ENCODE measurements at regions not wholly inside any gene's neighbourhood (a gene's known extent, or its start where the extent isn't known, plus 50 kb on each side); places are given as distances from the start of the nearest gene placed in this dataset.
"Not testable (repeated sequence)": the region's sequence is repeated elsewhere in the genome, so short reads cannot be mapped to it uniquely, and the experiment has no call there.

DNA sequence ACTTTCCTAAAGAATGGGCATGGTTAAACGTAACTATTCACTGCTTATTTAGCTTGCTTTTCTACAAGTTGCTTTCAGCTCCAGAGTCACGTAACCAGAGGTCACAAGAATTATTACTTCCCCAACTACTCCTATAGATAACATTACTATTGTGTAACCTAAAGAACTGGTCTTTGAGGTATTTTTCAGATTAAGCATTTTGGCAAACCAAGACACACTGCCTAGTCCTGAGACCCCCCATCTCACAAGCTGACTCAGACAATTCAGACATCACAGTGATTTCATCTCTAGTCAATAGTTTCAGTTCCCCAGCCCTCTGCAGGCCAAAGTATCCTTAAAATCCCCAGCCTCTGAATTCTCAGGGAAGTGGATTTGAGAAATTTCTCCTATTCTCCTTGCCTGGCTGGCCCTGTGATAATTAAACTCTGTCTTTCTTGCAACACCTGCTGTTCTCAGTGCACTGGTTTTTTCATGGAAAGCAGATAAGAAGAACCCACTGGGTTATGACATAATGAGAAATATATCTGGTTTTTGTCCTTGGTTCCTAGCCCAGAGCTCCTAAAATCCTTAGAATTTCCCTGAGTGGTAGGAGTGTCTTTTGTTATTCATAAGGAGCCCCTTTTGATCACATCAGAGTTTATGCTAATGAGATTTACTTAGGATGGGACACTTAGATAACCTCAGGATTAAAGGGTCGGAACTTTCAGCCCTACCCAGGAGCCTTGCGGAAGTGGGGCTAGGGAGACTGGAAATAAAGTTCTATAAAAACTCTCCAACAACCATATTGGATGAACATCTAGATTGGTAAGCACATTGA lies 1310.8 kb upstream of the CHAC2 start:
- no peak for DNase-seq (ENCODE audit: low read depth)

DNA sequence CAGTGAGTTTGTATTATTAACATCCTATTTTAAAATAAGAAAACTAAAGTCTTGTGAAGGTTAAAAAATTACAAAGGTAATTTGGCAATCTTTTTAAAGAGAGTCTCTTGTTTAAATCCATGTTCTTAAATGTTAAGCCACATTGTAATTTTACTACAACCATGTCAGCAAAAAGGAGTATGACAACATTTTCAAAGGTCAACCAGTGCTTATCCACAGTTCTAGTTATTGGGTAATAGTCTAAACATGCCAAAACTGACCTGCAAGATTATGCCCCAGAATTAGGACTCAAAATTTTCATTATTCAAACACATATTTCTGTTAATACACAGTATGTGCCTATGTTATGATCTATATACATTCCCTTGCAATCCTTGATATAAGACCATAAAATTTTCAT lies 1312.6 kb upstream of the CHAC2 start:
- DNase-seq (ENCODE audit: low read depth): no peak

DNA sequence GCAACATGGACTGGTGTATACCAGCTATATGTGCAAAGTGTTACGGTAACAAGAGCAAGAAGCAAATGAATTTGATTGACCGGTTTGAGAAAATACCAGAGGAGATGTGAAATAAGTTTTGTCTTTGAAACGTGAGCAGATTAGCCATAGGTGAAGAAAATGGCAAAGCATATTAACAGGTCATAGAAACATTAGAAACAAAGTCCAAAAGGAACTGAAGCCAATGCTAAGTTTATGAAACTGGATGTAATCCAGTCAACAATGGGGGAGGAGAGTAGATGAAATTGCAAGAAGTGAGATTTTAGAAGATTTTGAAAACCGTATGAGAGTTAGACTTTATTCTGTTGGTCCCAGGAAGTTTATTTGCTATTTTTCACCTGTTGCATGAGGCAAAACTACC lies 1315.4 kb upstream of the CHAC2 start:
- DNase-seq (ENCODE audit: low read depth): no peak

DNA sequence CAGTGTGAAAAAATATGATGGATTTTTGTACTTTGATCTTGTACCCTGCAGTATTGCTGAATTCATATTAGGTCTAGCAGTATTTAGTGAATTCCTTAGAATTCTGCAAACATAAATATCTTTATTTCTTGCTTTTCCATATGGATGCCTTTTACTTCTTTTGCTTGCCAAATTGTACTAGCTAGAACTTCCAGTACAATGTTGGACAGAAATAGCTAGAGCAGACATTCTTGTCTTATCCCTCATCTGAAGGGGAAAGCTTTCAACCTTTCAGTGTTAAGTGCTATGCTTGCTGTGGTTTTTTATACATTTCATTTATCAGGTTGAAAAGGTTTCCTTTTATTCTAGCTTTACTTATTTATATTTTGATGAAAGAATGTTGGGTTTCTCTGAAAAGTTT lies 1321.9 kb upstream of the CHAC2 start:
- no peak for DNase-seq (ENCODE audit: low read depth)

DNA sequence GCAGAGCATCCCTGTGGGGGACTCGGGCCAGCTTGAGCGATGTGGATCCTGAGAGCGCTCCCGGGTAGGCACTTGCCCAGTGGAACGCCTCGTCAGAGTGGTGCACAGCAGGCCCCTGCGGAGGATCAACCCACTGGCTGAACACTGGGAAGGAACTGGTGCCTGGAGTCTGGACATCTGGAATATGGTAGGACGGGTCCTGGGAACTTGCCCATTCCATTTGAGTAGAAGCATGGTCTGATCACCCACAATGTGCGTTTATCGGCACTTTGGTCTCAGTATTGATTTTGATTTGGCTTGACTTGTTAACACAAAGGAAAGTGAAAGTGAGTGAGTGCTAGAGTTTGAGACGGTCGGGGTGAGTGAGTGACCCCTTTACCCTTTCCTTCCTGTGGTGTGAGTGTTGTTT lies 1336.2 kb upstream of the CHAC2 start:
- DNase-seq (ENCODE audit: low read depth): no peak

DNA sequence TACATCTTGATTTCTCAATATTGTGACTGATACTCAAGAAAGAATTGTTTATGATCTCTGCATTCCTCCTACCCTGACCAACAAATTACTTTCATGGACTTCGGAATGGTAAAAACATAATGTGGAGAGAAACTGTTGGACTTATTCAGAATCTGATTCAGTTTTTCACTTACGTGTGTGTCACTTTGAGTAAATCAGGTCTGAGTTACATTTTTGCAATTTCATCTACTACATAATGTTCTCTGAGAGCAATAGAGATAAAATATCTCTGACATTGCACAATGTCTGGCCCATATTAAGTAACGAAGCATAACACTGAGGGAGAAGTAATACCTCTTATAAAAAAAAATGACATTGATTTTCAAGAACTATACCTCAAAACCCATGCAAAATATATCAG lies 1337.9 kb upstream of the CHAC2 start:
- no peak for DNase-seq (ENCODE audit: low read depth)

DNA sequence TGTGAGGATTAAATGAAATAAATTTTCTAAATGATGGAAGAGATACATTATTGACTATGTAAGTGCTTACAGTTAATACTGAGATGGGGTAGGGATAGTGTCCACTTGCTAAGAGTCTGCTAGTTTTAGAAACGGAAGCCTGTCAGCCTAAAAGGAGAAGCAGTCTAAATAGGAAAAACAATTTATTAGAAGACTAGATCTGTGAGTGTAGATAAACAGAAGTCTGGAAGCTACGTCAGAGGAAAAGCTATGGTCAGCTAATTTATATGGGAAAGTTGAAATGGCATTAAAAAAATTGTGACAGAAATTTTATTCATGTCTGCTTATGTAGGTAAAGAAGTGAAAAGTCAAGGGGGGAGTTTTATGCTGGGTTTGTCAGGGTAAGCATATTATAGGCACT lies 1338.4 kb upstream of the CHAC2 start:
- DNase-seq (ENCODE audit: low read depth): no peak

DNA sequence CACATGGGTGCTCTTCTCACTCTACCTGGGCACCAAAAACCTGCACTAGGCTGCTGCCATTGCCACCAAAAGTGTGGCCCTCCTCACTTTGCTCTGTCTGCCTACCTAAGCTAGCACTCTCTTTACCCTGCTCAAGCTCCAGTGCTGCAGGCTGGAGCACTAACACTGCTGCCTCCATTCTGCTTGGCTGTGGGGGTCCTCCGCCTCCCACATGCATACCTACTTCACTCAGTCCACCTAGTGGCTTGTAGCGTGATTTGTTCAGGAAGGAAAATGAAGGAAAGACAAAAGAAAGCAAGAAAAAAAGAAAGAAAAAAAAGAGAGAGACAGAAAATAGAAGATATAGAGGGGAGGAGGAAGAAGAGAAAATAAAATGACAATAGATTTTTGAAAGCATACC lies 1339.4 kb upstream of the CHAC2 start:
- no peak for DNase-seq (ENCODE audit: low read depth)

DNA sequence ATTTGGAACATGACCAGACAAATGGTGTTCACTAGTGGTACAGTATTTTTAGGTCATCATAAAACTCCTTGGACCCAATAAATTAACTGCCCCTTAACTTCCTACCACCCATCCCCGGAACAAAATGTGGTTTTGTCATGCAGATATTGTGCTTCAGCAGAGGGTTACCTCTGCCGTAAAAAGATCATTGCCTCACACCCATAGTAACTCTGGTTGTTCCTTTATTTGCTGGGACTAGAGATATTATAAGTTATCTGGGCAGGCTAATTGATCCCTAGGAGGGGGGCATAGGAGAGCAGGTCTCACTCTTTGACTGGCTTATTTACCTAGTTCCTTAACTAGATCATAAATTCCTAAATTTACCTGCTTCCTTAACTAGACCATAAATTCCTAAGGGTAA lies 1343.9 kb upstream of the CHAC2 start:
- DNase-seq (ENCODE audit: low read depth): no peak

DNA sequence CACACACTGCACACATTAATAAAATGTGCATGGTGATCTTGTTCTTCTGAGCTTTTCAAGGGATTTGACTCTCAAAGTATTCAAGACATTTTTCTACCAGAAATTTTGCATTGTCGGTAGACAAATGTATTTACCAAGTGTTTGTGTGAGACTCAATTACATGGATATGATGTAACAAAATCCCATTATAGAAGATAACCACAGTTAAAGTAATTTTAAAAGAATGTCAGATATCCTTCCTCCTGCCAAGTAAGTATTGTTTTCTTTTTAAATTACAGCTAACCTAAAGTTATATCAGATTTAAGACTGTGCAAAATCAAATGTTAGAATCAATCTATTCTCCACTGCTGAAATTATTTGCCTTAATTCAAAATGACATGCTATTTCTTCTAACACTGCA lies 1344.5 kb upstream of the CHAC2 start:
- no peak for DNase-seq (ENCODE audit: low read depth)

DNA sequence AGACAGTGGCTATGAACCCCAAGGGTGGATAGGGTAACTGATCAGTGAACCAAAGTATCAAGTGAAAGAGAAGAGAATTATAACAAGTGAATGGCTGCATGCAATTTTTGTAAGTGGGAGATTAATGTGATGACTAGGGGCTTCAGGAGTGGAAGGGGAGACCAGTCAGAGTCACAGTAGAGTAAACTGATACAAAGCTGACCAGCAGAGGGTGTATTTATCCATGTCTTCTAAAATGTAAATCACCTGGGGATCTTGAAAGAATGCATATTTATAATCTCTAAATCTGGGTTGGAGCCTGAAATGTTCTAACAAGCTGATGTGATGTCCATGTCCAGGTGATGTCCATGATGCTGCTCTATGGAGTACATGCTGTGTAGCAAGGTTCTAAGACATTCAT lies 1351.3 kb upstream of the CHAC2 start:
- DNase-seq (ENCODE audit: low read depth): no peak

DNA sequence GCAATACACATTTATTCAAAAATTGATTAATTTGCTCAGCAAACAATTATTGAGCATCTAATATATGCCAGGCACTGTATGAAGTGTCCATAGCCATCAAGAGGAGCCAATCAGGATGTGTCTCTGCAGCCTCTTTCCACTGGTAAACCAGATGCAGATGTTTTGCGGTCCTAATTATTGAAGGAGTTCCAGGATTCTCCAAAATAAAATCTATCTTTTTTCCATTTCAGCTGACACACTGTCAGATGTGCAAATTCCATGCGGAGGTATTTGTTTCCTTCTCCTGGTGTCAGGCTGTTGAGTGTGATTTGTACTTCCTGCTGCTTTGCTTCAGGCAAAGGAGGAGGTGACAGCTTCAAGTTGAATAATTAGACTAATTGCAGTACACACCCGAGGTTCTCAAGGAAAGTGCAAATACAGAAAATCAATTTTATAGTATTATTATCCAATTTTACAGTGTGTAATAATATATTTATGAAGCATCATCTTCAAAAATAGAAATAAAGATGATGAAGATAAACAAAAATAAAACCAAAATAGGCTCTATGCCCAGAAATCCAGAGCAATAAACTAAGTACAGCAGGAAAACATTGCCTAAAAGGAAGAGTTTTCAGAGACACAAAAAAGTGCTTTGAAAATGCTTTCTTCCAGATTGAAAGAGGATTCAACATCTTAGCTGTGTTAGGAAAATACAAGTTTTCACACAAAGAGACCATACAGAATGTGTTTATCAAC lies 1352.9 kb upstream of the CHAC2 start:
- no peak for DNase-seq (ENCODE audit: low read depth)

DNA sequence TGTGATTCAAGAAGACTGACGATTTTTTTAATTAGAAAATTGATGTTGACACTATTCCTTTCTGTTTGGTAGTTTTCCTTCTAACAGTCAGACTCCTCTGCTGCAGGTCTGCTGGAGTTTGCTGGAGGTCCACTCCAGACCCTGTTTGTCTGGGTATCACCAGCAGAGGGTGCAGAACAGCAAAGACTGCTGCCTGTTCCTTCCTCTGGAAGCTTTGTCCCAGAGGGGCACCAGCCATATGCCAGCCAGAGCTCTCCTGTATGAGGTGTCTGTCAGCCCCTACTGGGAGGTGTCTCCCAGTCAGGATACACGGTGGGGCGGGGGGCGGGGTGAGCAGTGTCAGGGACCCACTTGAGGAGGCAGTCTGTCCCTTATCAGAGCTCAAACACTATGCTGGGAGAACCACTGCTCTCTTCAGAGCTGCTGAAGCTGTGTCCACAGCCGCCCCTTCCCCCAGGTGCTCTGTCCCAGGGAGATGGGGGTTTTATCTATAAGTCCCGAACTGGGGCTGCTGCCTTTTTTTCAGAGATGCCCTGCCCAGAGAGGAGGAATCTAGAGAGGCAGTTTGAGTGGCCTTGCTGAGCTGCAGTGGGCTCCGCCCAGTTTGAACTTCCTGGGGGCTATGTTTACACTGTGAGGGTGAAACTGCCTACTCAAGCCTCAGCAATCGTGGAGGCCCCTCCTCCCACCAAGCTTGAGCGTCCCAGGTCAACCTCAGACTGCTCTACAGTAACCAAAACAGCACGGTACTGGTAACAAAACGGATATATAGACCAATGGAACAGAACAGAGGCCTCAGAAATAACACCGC lies 1358.1 kb upstream of the CHAC2 start:
- not testable (repeated sequence) for DNase-seq (ENCODE audit: low read depth)

DNA sequence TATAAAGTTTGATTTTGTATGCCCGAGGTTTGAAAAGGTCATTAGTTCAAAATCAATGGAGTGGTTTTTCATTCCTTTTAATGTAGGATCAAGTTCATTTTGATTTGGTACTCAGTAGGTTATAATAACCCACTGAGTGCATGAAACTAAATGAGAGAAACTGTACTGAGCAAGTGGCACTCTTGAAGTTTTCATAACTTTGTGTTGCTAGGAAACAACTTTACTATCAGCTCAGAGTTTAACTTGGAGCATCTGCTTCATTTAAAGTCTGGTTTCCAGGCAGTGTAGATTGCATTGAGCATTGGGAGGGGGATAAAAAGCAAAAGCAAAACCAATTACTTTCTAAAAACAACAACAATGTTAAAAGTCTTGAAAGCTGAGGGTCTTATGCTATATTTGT lies 1361.6 kb upstream of the CHAC2 start:
- DNase-seq (ENCODE audit: low read depth): no peak

DNA sequence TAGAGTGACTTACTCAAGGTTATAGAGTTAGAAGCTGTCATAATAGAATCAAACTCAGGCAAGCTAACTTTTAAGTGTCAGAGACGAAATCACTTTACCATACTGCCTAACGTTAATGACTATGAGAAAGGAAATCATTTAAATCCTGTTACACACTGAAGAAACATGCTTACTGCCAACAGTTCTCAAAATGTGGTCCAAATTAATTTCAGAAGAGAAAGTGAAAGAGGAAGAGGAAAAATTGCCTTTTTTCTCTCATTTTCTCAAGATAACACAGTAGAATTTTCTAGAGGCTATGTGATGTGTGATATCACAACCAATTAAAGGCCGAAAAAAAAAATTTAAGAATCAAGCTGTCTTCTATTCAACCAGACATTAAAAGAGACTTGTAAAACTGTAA lies 1362.7 kb upstream of the CHAC2 start:
- no peak for DNase-seq (ENCODE audit: low read depth)

DNA sequence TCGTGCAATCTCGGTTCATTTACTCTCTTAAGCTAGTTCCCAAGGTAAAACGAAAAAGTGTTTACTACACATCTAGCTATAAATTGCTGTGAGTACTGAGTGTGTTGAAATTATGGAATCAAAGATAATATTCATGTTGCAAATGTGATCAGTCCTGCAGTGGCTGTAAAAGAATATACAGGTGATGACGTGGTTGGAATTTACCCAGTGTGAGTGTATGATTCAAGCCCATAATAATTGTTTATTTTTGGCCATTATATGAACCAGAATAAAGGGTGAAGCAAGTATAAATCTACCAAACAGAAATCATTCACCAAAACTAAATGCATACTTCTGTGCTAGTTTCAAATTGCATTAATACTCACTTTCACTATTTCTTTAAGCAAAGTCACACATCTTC lies 1363.6 kb upstream of the CHAC2 start:
- no peak for DNase-seq (ENCODE audit: low read depth)

DNA sequence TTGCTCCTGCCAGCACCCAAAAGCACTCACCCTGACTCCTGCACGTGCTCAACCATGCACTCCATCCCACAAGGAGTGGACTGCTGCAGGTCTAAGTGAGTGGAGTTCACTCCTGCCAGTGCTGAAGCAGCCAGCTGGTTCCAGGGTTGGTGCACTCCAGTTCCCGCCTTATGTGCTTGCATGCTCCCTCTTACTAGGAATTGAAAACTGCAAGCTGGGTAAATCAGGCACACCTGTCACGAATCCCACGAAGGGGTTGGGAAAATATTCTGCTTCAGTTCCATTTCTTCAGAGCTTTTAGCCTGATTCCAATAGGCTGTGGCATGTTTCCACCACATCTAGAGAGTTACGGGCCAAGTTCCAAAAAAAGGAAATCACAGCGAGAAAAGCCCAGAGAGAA lies 1365.5 kb upstream of the CHAC2 start:
- DNase-seq (ENCODE audit: low read depth): no peak

DNA sequence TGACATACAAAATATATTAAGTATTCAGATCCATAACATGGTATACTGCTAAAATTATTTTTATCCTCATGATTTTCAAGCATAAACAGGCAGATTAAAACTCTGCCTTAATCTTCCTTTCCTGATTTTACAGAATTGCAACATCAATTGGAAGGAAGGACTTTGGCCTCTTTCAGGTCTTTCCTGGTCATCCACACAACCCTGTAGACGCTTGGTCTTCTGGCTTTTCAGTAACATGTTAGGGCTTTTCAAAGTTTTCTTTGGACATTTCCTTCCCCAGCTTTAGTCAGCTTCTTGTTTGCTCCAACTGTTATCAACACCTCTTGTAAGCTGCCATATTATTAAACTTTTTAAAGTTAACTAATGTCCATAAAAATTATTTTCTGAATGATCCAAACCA lies 1364.9 kb upstream of the NRXN1 start:
- DNase-seq (ENCODE audit: low read depth): no peak

DNA sequence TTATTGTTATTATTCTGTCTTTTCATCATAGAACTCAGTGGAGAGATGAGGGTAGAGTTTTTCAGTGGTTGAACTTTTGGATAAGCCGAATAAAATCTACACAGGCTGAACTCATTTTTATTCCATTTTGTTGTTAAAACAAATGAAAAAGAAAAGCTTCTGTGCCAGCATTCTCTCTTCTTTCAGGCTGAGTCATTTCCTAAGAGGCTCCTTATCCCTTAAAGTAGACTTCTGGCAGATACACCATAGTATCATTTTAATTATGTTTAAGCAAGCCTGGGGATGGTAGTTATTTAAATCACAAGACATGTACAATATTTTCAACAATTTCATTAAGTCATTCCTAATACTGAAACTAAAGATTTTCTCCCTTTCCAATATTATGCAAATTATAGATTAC lies 1364.0 kb upstream of the NRXN1 start:
- DNase-seq (ENCODE audit: low read depth): no peak

DNA sequence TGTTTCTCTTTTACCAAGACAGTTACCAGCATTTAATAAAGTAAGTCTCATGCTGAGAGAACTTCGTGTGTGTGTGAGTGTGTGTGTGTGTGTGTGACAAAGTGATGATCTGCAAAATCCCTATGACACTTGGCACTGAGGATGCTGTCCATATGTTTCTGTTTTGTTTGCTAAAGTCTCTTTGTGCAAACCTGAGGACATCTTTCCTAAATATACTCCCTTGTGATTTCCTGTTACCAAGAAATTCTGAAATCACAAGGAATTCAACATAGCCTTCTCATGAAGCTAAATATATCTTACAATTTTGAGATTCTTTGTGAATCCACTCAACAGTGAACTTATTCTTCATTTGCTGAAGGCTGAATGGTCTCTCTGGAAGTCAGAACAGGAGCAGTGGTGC lies 1359.7 kb upstream of the NRXN1 start:
- no peak for DNase-seq (ENCODE audit: low read depth)

DNA sequence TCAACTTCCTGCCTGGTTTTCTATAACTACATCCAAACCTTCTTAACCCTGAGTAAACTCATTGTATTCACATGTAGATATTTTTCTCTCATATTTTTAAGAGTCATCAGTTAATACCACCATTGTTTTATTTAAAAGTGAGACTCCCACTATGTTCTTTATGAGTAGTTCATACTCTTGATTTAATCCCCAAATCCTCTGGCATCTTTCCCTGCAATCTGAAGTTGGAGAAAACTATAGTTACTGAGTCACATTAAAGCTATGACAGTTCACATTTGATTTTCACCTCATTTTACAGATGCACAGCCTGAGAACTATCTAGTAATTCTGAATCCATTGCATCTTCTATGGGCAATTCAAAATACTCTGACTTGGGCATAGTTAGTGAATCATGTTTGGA lies 1358.7 kb upstream of the NRXN1 start:
- DNase-seq (ENCODE audit: low read depth): no peak

DNA sequence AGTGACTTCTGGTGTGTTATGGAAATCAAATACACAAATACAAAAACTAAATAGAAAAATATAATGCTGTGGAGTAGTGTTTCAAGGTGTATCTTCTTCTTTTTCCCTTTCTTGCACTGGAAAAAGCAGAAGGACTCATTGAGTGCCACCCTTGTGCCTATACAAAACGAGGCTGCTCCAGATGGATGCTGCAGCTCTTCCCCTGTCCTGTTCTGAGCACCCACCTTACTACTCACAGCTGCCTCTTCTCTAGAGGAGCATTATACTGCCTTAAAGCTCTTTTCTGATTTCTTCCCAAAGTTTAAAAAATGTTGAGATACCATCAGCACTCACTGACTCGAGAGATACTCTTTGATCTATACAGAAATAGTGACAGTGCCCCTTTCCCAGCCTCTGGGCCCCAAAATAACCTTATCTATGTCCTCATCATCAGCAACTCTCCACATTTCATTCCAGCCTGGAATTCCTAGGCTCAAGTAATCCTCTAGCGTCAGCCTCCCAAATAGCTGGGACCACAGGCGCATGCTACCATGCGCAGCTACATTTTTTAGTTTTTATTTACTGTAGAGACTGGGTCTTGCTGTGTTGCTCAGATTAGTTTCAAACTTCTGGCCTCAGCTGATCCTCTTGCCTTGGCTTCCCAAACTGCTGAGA lies 1356.1 kb upstream of the NRXN1 start:
- DNase-seq (ENCODE audit: low read depth): no peak

Measured in non-pigmented ciliary epithelial cell (primary cell).